CD4-positive, alpha-beta T cell treated with Interleukin-21 for 1 hour (primary cell): ENCODE measurements at regions not wholly inside any gene's neighbourhood (a gene's known extent, or its start where the extent isn't known, plus 50 kb on each side); places are given as distances from the start of the nearest gene placed in this dataset.
"Not testable (repeated sequence)": the region's sequence is repeated elsewhere in the genome, so short reads cannot be mapped to it uniquely, and the experiment has no call there.

ENCODE experiments used
- DNase-seq: peaks from one replicate; pipeline ENCODE4 v3.0.0-alpha.2; 2020

DNA sequence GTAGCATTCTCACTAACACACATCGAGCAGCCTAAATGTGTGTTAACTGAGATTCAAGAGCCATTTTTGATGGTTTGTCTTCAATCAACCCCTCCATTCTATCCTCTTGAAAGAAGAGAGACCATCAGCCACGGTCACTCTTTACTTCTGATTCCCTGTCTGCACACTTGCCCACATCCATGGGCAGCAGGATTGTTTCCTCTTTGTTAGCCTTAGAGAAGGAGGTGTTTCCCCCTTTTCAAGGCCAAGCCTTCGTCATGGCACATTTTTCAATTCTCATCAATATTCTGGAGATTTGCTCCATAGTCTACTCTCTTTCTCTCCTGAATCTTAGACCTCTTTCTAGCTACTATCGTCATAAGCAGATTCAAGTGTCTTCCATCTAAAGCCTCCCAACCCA, 522.4 kb upstream of the NAALADL2 start:
- no peak for DNase-seq

- DNase-seq = peak; percentile 3
Measured at GRCh38 chr3:174337227-174337626, 521.9 kb upstream of the NAALADL2 start.

GRCh38 chr3:174340624-174341587, 518.2 kb upstream of the NAALADL2 start:
- DNase-seq = no peak

- no peak for DNase-seq
Measured at GRCh38 chr3:174342171-174342570, 517.0 kb upstream of the NAALADL2 start.

DNA sequence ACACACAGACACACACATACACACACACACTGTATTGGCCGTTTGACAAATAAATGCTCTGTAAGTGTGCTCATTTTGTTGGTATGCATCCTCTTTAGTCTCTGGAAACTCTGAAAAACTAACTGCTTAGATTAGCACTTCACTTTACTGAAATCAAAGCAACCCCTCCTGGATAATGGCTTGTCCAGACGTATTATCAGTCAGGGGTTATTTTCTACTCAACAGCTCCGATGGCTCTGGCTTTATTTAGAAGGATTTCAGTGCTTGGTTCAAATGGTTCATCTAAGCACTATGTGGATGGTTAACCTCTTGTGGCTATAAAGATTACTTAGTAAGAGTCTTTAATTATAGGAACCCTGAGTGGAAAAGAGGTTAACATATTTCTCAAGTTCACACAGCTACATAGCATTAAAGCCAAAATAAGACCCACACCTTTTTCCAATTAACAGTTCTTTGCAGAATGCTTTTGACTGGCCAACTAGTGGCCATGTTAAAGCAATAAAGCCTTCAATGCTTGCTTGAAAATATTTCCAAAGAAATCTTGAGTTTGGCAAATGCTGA, 516.1 kb upstream of the NAALADL2 start:
- DNase-seq = no peak

DNA sequence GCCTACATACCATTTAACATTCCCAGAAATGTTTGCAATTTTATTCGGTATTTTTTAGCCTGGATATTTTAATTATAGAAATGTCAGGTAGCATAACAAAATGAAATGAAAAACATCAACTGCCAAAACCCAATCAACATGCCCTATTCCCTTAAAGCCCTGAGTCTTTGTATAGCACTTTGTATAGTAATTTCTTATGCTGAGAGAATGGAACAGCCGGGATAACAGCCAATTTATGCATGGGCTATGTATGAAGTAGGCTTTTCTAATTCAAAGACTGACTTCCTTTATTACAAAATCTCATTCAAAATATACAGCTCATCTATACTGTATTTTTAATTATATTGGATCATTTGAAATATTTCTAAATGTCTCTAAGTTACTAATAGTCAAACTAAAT, 513.0 kb upstream of the NAALADL2 start:
- no peak for DNase-seq

- DNase-seq = no peak
Measured at GRCh38 chr3:174346571-174346970, 512.6 kb upstream of the NAALADL2 start.

GRCh38 chr3:174347474-174348138, 511.5 kb upstream of the NAALADL2 start:
- no peak for DNase-seq

- no peak for DNase-seq
Measured at GRCh38 chr3:174352227-174352626, 506.9 kb upstream of the NAALADL2 start.

GRCh38 chr3:174355505-174355904, 503.6 kb upstream of the NAALADL2 start:
- DNase-seq = no peak

- DNase-seq = no peak
Measured at GRCh38 chr3:174356596-174356995, 502.5 kb upstream of the NAALADL2 start.

GRCh38 chr3:174358252-174358651, 500.9 kb upstream of the NAALADL2 start:
- no peak for DNase-seq

GRCh38 chr3:174362556-174362955, 496.6 kb upstream of the NAALADL2 start:
- no peak for DNase-seq

DNA sequence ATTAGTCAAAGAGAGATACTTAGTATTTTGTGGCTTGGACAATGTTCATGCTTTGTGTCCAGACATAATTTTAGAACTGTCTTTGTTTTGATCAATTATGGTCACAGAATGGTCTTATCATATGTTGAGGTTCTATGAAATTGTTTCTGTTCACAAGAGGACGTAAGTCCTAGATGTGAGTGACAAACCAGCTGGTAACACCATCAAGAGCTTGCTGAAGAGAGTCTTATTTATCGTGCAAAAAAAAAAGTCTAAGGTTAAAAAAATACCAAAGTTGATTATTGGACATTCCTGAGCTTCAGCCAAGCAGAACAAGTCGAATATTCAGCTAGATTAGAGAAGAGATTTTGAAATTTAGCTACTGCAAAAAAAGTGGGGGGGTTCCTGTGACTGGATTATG, 495.9 kb upstream of the NAALADL2 start:
- no peak for DNase-seq

GRCh38 chr3:174365796-174366195, 493.3 kb upstream of the NAALADL2 start:
- DNase-seq = no peak

DNA sequence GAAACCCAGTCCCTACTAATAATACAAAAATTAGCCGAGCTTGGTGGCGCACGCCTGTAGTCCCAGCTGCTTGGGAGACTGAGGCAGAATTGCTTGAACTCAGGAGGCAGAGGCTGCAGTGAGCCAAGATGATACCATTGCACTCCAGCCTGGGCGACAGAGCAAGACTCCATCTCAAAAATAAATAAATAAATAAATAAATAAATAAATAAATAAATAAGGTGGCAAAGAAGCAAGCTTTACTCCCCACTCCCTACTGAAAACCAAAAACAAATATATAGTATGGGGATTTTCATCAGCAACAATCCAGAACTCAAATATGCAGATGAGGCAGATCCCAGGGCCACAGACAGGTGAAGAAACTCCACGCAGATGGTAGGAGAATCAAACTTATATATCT, 492.2 kb upstream of the NAALADL2 start:
- DNase-seq = not testable (repeated sequence)

DNA sequence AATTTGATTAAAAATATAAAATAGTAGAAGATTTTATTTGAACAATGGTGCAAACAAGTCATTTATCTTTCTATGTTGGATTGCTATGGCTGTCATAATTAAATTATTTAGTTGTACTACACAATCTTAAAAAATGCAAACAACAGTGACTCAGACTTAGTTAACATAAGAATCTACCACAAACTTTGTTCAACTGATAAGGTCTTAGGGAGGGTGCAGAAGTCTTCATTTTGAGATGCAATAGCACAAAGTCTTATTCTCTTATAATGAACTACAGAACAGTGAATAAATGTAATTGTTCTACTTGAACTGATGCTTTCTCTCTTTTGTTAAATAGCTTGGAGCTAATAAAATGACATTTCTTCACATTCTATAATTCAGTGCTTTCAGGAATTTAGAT, 482.8 kb upstream of the NAALADL2 start:
- no peak for DNase-seq

DNA sequence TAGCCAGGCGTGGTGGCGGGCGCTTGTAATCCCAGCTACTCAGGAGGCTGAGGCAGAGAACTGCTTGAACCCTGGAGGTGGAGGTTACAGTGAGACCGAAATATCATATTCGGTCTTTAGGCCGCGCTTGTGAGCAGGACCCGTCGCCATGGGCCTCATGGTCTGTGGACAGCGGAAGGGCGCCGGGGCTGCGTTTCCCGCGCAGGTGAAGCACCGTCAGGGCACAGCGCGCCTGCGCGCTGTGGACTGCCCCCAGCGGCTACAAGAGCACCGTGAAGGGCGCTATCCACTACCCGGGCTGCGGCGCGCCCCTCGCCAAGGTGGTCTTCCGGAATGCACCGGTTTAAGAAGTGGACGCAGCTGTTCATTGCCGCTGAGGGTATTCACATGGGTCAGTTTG, 482.0 kb upstream of the NAALADL2 start:
- DNase-seq = no peak

- DNase-seq = no peak
Measured at GRCh38 chr3:174377684-174378083, 481.4 kb upstream of the NAALADL2 start.

DNA sequence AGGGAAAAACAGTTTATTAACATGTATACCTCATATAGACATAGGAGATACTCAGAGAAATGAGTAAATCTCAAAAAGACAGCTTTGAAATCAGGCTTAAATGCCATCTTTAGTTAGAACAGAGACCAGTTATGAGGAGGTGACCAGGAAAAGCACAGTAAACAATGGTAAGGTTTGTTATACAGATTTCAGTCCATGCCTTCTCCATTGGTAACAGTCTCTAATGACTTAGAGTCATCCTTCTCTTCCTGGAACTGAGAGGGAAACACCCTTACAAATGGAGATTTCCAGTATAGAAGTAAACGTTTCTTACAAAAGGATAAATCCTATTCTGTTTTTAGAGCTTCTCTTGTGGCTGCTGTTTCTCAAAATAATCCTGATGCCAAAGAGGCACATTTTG, 476.3 kb upstream of the NAALADL2 start:
- no peak for DNase-seq

DNA sequence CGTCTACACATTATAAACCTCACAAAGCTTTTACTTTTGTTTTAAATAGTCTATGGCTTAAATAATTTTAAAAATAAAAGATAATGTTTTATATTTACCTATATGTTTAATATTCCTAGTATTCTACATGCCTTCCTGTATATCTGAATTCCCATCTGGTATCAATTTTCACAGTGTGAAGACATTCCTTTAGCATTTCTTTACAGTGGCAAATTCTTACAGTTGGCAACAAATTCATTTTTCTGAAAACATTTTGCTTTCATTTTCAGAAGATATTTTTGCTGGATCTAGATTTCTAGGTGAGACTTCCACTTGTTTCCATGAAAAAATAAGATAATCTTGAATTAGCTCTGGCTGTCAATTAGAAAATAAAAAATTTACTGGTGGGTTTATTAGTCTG, 471.4 kb upstream of the NAALADL2 start:
- DNase-seq = no peak

DNA sequence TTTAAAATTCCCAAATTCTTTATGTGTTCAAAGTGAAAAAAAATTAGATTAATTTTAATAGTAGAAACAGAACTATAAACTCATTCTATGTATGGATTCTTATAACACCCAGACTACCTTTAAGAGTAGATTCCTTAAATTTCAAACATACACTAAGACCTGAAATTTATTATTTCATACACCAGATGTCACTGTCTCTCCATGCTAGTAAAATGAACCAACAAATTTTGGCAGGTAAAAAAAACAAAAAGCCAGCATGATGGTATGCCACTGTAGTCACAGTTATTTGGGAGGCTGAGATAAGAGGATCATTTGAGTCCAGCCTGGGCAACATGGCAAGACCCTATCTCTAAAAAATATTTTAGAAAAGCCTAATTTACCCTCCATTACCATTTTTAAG, 461.3 kb upstream of the NAALADL2 start:
- no peak for DNase-seq

GRCh38 chr3:174398761-174399160, 460.4 kb upstream of the NAALADL2 start:
- no peak for DNase-seq

DNA sequence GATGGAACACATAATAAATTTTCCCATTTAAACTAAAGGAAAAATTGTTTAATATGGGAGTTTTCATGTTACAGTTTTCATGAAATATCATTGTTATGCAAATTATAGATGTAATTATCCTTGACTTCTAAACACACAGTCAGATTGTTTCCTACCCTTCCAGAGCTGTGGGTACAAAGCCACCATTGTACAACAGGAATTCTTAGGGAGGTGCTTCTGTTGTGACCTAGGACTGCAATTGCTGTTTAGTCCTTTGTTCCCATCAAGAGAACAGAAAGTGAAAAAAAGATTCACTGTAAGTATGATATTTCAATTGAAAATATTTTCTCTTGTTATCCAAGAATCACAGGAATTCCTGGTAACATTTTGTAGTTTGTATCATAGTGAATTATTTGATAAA, 455.3 kb upstream of the NAALADL2 start:
- no peak for DNase-seq
